ENCODE measurements at regions not wholly inside any gene's neighbourhood (a gene's known extent, or its start where the extent isn't known, plus 50 kb on each side); places are given as distances from the start of the nearest gene placed in this dataset. TPM values are rescaled to one million over a fixed set of nuclear protein-coding genes. Genes with fewer than 3 reads are reported as not detected.

DNA sequence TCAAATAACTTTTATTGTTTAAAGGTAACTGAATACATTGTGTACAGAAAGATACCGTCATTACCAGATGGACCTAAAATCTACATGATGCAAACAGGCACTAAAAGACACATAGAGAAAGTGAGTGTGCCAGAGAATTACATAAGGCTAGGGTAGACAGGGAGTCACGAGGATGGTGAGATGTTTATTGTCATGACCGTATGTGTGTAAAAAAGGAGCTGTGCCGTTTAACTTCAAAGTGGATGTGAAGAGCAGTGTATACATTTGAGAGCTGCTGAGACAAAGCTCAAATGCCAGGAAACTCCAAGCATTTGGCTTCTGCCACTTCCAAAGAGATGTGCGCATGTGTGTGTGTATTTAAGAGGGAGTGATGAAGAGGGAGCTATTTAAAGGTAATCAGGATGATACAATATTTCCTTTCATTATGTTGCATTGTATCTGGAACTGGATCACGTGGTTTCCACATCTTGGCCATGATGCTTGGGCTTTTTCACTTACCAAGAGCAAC lies 51.4 kb upstream of the IGF1R start:
- no peak overlapping the region for H3K27ac ChIP-seq (ENCODE audit: low read length in 2 of 2)
- no peaks in the 10 kb centered on the region for H3K79me2 ChIP-seq (ENCODE audit: control insufficient read depth, insufficient read depth, low read length)
- H3K9me3 Mint-ChIP-seq (ENCODE audit: insufficient read depth): no peaks in the 10 kb centered on the region
- no peaks in the 10 kb centered on the region for H4K20me1 ChIP-seq (ENCODE audit: control insufficient read depth, insufficient read depth, low read length, poor library complexity, severe bottlenecking)
- peaks cover 14% of the 10 kb centered on the region for H3K4me1 Mint-ChIP-seq
- ChIA-PET CTCF (interaction anchor here (1.2 kb wide), 1 partner anchor 15 kb away, joined by 3 read pairs; no protein-coding TSS in a partner anchor), POLR2A (no interaction called here)
- no peak overlapping the region for H3K4me2 ChIP-seq (replicated peaks; ENCODE audit: low read depth, low read length, poor library complexity, severe bottlenecking)
- no peak overlapping the region for H3K9ac ChIP-seq (ENCODE audit: low read length)
- no peak for TF ChIP-seq EZH2 (IDR thresholded peaks at IDR 0.05; ENCODE audit: borderline replicate concordance, insufficient read depth, low read depth, low read length, poor library complexity, severe bottlenecking)
- TF ChIP-seq, protein P1, sequence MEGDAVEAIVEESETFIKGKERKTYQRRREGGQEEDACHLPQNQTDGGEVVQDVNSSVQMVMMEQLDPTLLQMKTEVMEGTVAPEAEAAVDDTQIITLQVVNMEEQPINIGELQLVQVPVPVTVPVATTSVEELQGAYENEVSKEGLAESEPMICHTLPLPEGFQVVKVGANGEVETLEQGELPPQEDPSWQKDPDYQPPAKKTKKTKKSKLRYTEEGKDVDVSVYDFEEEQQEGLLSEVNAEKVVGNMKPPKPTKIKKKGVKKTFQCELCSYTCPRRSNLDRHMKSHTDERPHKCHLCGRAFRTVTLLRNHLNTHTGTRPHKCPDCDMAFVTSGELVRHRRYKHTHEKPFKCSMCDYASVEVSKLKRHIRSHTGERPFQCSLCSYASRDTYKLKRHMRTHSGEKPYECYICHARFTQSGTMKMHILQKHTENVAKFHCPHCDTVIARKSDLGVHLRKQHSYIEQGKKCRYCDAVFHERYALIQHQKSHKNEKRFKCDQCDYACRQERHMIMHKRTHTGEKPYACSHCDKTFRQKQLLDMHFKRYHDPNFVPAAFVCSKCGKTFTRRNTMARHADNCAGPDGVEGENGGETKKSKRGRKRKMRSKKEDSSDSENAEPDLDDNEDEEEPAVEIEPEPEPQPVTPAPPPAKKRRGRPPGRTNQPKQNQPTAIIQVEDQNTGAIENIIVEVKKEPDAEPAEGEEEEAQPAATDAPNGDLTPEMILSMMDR (IDR thresholded peaks at IDR 0.05): no peak
- H3K4me3 Mint-ChIP-seq: no peak overlapping the region
- intact Hi-C loops (cut with micrococcal nuclease): no loop called here
- no peak overlapping the region for H3K4me3 ChIP-seq (ENCODE audit: control extremely low read depth in 1 of 5, extremely low read depth in 1 of 5, insufficient read depth in 1 of 5, low read depth in 2 of 5, low read length in 4 of 5)
- peaks cover 0 to 6% (median 0%) of the 10 kb centered on the region in 4 experiments for H3K27me3 ChIP-seq (replicated peaks in 1 of 4; ENCODE audit: control extremely low read depth in 1 of 4, control insufficient read depth in 3 of 4, insufficient read depth in 4 of 4, low read length in 3 of 4)
- H3K27ac Mint-ChIP-seq: no peak overlapping the region
- no peaks in the 10 kb centered on the region for H3K9me3 ChIP-seq (ENCODE audit: control extremely low read depth in 1 of 3, control insufficient read depth in 2 of 3, insufficient read depth in 1 of 3, low read length in 2 of 3)
- H3K36me3 ChIP-seq (replicated peaks in 1 of 2; ENCODE audit: control extremely low read depth in 1 of 2, control insufficient read depth in 1 of 2, extremely low read depth in 1 of 2, insufficient read depth in 2 of 2, low read length in 1 of 2): no peaks in the 10 kb centered on the region
- H2AFZ ChIP-seq (ENCODE audit: insufficient read depth, low read depth, low read length, poor library complexity, severe bottlenecking): no peak overlapping the region
- ATAC-seq (ENCODE audit: low read depth) (no peak), DNase-seq (no peak)
- H3K4me1 ChIP-seq (ENCODE audit: control insufficient read depth in 2 of 2, insufficient read depth in 2 of 2, low read length in 2 of 2): peaks cover 13% of the 10 kb centered on the region in 2 donors
- WGBS (ENCODE audit: insufficient coverage): 88% methylated on average over 4 of the region's 6 CpGs
- peaks cover 10% of the 10 kb centered on the region for H3K27me3 Mint-ChIP-seq

DNA sequence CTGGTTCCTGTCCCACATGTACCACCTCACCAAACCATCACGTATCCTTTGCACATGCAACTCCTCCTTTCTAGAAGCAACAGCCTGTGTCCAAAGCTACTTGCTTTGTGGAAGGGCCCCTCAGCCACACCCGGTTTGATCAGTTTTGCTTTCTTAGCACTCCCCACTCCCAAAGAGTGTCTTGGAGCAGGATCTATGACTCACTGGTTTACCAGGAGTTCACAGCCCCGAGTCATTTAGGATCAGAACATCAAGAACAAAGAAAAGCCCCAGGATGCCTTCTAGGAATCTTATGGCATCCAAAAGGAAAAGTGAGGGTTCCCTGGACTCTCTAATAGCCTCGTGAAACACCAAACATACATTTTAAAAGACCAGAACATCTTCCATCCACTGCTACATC lies 50.7 kb upstream of the IGF1R start:
- H3K27me3 Mint-ChIP-seq: peaks cover 10% of the 10 kb centered on the region
- Histone ChIP-seq H3K9ac (ENCODE audit: low read length) (no peak overlapping the region), H3K27me3 (replicated peaks in 1 of 4; ENCODE audit: control extremely low read depth in 1 of 4, control insufficient read depth in 3 of 4, insufficient read depth in 4 of 4, low read length in 3 of 4) (peaks cover 0 to 6% (median 0%) of the 10 kb centered on the region in 4 experiments), H4K20me1 (ENCODE audit: control insufficient read depth, insufficient read depth, low read length, poor library complexity, severe bottlenecking) (no peaks in the 10 kb centered on the region), H3K27ac (ENCODE audit: low read length in 2 of 2) (no peak overlapping the region), H3K79me2 (ENCODE audit: control insufficient read depth, insufficient read depth, low read length) (no peaks in the 10 kb centered on the region), H3K4me3 (ENCODE audit: control extremely low read depth in 1 of 5, extremely low read depth in 1 of 5, insufficient read depth in 1 of 5, low read depth in 2 of 5, low read length in 4 of 5) (no peak overlapping the region), H3K4me2 (replicated peaks; ENCODE audit: low read depth, low read length, poor library complexity, severe bottlenecking) (no peak overlapping the region), H2AFZ (ENCODE audit: insufficient read depth, low read depth, low read length, poor library complexity, severe bottlenecking) (no peak overlapping the region), H3K9me3 (ENCODE audit: control extremely low read depth in 1 of 3, control insufficient read depth in 2 of 3, insufficient read depth in 1 of 3, low read length in 2 of 3) (no peaks in the 10 kb centered on the region), H3K36me3 (replicated peaks in 1 of 2; ENCODE audit: control extremely low read depth in 1 of 2, control insufficient read depth in 1 of 2, extremely low read depth in 1 of 2, insufficient read depth in 2 of 2, low read length in 1 of 2) (no peaks in the 10 kb centered on the region), H3K4me1 (ENCODE audit: control insufficient read depth in 2 of 2, insufficient read depth in 2 of 2, low read length in 2 of 2) (peaks cover 13% of the 10 kb centered on the region in 2 donors)
- H3K9me3 Mint-ChIP-seq (ENCODE audit: insufficient read depth): no peaks in the 10 kb centered on the region
- TF ChIP-seq EZH2 (IDR thresholded peaks at IDR 0.05; ENCODE audit: borderline replicate concordance, insufficient read depth, low read depth, low read length, poor library complexity, severe bottlenecking): no peak
- TF ChIP-seq, protein P1 (IDR thresholded peaks at IDR 0.05): no peak
- peaks cover 14% of the 10 kb centered on the region for H3K4me1 Mint-ChIP-seq
- intact Hi-C loops (cut with micrococcal nuclease): no loop called here
- ChIA-PET CTCF (interaction anchor here (1.2 kb wide), 1 partner anchor 15 kb away, joined by 3 read pairs; no protein-coding TSS in a partner anchor), POLR2A (no interaction called here)
- no peak overlapping the region for H3K27ac Mint-ChIP-seq
- no peak for ATAC-seq (ENCODE audit: low read depth)
- no peak overlapping the region for H3K4me3 Mint-ChIP-seq
- 59% methylated on average over 2 of the region's 4 CpGs for WGBS (ENCODE audit: insufficient coverage)
- no peak for DNase-seq

Small RNA genes in the stretch of these regions (small RNA-seq; reads per million reads assigned to genes)
- gene AC022523.2 (ENCODE audit: insufficient read length, low read depth, low replicate concordance) (not detected), gene RF00026 (ENCODE audit: insufficient read length, low read depth, low replicate concordance) (not detected), gene RNU6-1186P (ENCODE audit: insufficient read length, low read depth, low replicate concordance) (not detected)
